ENCODE measurements at regions not wholly inside any gene's neighbourhood (a gene's known extent, or its start where the extent isn't known, plus 50 kb on each side); places are given as distances from the start of the nearest gene placed in this dataset.

DNA sequence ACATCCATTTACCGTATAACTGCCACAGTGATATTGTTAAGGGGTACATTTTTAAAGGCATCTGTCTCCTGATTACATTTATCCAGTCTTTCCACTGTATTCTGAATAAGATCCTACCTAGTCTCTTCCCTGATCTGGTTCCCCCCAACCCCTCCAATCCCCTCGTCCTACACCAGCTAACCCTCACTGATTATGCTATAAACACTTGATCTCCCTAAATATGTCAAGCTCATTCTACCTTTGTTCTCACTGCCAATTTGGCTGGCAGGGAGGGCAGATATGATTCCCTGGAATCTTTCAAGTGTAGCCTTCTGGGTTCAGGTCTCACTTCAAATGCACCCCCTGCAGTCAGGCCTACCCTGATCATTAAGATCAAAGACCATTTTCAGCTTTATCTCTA lies 1379.8 kb upstream of the MIR17HG start (continued):
- TF ChIP-seq ELK1 (CRISPR knock-in tag; IDR thresholded peaks at IDR 0.05) (0 out of 2 replicates have a peak, but pooled peaks have one; percentile 51), RCOR1 (IDR thresholded peaks at IDR 0.05; ENCODE audit: borderline replicate concordance in 1 of 2, low read depth in 2 of 2, low read length in 2 of 2) (no peak)

- ATAC-seq (no peak), FAIRE-seq (no peak), DNase-seq (ENCODE audit: extremely low read depth in 1 of 4, low spot score in 3 of 4) (no peak)
- Histone ChIP-seq H3K4me3 (no peak overlapping the region), H3K79me2 (ENCODE audit: control insufficient read depth, insufficient read depth, low read length) (no peaks in the 10 kb centered on the region), H4K20me1 (replicated peaks; ENCODE audit: control insufficient read depth, insufficient read depth, low read length) (no peaks in the 10 kb centered on the region), H3K9ac (ENCODE audit: insufficient read depth in 1 of 2, low read depth in 2 of 2, low read length in 2 of 2) (no peak overlapping the region), H3K9me1 (ENCODE audit: control insufficient read depth, insufficient read depth, low read length) (no peaks in the 10 kb centered on the region), H3K4me1 (replicated peaks in 1 of 2; ENCODE audit: control insufficient read depth in 2 of 2, insufficient read depth in 2 of 2, low read length in 2 of 2) (no peaks in the 10 kb centered on the region), H3K9me3 (replicated peaks; ENCODE audit: control insufficient read depth, insufficient read depth, low read depth, low read length) (peaks cover 7% of the 10 kb centered on the region), H3K27me3 (ENCODE audit: control insufficient read depth in 2 of 2, insufficient read depth in 2 of 2, low read length in 2 of 2) (no peaks in the 10 kb centered on the region), H3K36me3 (ENCODE audit: control insufficient read depth, insufficient read depth, low read length) (no peaks in the 10 kb centered on the region), H3K27ac (ENCODE audit: extremely low read depth, low read depth, low read length) (no peak overlapping the region), H3K4me2 (ENCODE audit: insufficient read depth, low read length) (no peak overlapping the region), H2AFZ (ENCODE audit: low read depth, low read length) (no peak overlapping the region)
- intact Hi-C loops (cut with micrococcal nuclease) (no loop called here), in situ Hi-C loops (cut with MboI) (no loop called here)
- 1% methylated on average over 2 of the region's 2 CpGs for WGBS (ENCODE audit: insufficient coverage, low coverage, missing lambda C conversion rate)
- POLR2A ChIA-PET: no interaction called here
- CTCF ChIA-PET (ENCODE audit: low intra/inter-chr PET ratio): no interaction called here
- no TSS peak for BruUV-seq (replicated peaks)
- TF ChIP-seq BDP1 (IDR thresholded peaks at IDR 0.05; ENCODE audit: insufficient read depth, insufficient read length) (no peak), NR4A1 (CRISPR knock-in tag; IDR thresholded peaks at IDR 0.05) (no peak), NR4A1 (tag; IDR thresholded peaks at IDR 0.05) (no peak), PHB2 (IDR thresholded peaks at IDR 0.05; ENCODE audit: low read depth) (no peak), TAL1 (IDR thresholded peaks at IDR 0.05) (no peak), ZKSCAN1 (IDR thresholded peaks at IDR 0.05; ENCODE audit: low read depth, low read length) (no peak), ZNF143 (CRISPR knock-in tag; IDR thresholded peaks at IDR 0.05) (no peak), MYBL2 (IDR thresholded peaks at IDR 0.05; ENCODE audit: low read depth) (no peak), MYBL2 (CRISPR knock-in tag; IDR thresholded peaks at IDR 0.05; ENCODE audit: borderline replicate concordance) (no peak), MAZ (CRISPR knock-in tag; conservative IDR thresholded peaks at IDR 0.05 in 1 of 2, IDR thresholded peaks at IDR 0.05 in 1 of 2) (no peak), OTX1 (CRISPR knock-in tag; IDR thresholded peaks at IDR 0.05) (no peak), SMARCE1 (IDR thresholded peaks at IDR 0.05) (no peak), CXXC5 (CRISPR knock-in tag; IDR thresholded peaks at IDR 0.05) (no peak), EGR1 (conservative IDR thresholded peaks at IDR 0.05) (no peak)
- TF ChIP-seq, protein P1, sequence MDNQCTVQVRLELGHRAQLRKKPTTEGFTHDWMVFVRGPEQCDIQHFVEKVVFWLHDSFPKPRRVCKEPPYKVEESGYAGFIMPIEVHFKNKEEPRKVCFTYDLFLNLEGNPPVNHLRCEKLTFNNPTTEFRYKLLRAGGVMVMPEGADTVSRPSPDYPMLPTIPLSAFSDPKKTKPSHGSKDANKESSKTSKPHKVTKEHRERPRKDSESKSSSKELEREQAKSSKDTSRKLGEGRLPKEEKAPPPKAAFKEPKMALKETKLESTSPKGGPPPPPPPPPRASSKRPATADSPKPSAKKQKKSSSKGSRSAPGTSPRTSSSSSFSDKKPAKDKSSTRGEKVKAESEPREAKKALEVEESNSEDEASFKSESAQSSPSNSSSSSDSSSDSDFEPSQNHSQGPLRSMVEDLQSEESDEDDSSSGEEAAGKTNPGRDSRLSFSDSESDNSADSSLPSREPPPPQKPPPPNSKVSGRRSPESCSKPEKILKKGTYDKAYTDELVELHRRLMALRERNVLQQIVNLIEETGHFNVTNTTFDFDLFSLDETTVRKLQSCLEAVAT (IDR thresholded peaks at IDR 0.05): no peak
Observed at GRCh38 chr13:89968470-89968869, 1379.0 kb upstream of the MIR17HG start.

Measured in K562 (cell line).